ENCODE measurements at regions not wholly inside any gene's neighbourhood (a gene's known extent, or its start where the extent isn't known, plus 50 kb on each side); places are given as distances from the start of the nearest gene placed in this dataset.

DNA sequence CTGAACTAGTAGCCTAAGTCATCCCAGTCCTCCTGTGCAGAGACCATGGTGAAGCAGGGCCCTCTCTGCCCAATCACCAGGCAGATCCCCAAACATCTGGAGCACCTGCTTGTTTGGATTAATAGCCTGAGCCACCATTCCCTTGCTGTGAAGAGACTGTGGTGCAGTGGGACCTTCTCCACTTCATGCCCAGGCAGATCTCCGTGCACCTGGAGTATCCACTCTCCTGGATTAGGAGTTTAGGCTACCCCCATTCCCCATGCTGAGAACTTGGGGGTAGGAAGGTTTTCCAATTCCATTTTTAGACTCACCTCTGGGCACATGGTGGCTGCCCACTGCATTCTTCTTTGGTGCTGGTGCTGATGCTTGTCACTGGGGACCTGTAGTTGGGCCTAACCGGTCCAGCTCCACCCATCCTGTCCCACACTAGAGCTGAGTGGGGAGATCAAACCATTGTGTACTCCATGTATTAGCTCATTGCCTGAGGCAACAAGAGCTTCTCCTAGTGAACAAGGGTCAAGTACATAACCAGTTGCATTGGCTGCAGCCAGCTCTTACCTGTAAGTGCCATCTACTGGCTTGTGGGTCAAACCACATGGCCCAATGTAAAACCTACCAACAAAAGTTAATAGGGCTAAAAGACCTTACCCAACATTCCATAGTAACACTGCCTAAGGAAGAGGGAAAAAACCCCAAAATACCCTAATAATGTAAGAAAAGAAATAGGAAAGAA lies 382.5 kb upstream of the CBLB start:
- DNase-seq (ENCODE audit: low read depth in 2 of 3, low spot score in 2 of 3), result no peak

DNA sequence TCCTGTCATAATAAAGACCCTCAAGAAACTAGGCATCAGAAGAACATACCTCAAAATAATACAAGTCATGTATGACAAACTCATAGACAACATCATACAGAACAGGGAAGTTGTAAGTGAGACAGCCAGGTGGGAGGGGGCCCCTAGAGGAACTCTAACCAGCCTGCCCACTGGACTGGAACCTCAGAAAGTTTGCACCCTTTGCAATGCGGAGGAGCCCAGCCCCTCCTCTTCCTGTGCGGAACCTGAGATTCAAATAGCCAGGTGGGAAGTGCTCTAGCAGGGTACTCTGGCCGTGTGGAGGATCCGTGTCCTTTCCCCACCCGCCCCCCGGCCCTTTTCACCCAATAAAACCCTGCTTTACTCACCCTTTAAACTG lies 387.0 kb upstream of the CBLB start:
- peak in 1 of 3 donors; percentile 0 for DNase-seq (ENCODE audit: low read depth in 2 of 3, low spot score in 2 of 3)

DNA sequence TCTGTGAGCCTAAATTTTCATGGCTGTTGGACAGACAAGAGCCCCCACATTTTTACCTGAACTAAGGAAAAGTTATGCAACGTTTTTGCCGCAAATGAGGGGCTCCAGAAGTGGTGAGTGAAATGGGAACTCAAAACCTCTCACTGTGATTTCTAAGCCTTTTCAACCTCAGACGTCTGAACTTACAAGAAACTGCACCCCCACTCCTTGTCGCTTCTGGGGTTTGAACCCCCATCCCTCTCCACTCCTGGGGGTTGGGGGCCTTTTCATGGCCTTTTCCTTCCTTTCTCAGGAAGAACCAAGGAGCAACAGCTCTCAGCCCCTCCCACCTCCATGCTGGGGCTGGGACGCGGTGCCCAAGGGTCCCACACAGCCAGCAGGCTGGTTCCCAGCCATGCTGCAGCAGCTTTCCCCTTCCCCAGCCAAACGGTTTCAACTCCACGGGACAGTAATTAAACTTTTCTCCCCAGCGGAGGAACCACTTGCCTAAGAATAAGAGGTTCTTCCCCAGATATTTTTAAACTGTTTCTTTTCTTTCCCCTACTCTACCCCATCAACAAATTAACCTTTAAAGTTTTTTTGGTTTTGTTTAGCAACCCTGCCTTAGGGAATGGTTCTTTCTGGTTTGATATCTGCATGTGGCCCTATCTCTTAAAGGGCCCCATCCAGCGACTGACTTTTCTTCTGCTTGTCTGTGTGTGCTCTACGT lies 387.6 kb upstream of the CBLB start:
- DNase-seq (ENCODE audit: low read depth in 2 of 3, low spot score in 2 of 3), result no peak

DNA sequence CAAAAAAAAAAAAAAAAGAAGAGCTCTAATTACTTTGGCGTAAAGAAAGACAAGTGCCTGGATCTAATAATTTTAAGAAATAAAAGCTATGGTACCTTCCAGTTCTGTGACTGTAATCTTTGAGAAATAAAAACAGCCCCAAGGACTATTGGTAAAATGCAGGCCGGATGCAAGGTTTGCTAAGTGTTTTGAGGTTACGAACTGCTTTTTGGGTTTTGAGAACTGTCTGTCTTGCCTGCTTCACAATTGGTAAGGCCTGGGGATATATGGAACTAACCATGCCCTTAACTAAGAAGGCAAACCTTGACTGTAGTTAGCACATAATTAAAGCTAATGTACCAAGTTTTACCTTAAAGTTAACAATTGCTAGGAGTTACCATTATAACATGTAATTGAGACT lies 388.4 kb upstream of the CBLB start:
- DNase-seq (ENCODE audit: low read depth in 2 of 3, low spot score in 2 of 3), result no peak

DNA sequence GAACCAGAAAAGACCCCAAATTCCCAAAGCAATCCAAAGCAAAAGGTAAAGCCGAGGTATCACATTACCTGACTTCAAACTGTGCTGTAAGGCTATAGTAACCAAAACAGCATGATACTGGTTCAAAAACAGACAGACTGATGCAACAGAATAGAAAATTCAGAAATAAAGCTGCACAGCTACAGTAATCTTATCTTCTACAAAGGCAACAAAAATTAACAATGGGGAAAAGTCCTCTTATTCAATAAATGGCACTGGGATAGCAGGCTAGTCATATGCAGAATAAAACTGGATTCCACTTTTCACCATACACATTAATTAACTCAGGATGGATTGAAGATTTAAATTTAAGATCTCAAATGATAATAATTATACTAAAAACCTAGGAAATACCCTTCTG lies 392.6 kb upstream of the CBLB start:
- no peak for DNase-seq (ENCODE audit: low read depth in 2 of 3, low spot score in 2 of 3)

DNA sequence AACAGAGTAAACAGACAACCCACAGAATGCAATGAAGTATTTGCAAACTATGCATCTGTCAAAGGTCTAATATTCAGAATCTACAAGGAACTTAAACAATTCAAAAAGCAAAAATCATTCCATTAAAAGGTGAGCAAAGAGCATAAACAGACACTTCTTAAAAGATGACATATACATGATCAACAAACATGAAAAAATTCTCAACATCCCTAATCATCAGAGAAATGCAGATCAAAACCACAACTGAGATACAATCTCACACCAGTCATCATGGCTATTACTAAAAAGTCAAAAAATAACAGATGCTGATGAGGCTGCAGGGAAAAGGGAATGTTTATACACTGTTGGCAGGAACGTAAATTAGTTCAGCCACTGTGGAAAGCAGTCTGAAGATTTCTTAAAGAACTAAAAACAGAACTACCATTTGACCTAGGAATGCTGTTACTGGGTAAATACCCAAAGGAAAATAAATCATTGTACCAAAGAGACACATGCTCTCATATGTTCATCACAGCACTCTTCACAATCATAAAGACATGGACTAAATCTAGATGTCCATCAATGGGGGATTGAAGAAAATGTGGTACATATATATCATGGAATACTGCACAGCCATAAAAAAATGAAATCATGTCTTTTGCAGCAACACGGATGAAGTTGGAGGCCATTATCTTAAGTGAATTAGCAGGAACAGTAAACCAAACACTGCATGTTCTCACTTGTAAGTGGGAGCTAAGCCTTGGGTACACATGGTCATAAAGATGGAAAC lies 393.3 kb upstream of the CBLB start:
- DNase-seq (ENCODE audit: low read depth in 2 of 3, low spot score in 2 of 3), result no peak

DNA sequence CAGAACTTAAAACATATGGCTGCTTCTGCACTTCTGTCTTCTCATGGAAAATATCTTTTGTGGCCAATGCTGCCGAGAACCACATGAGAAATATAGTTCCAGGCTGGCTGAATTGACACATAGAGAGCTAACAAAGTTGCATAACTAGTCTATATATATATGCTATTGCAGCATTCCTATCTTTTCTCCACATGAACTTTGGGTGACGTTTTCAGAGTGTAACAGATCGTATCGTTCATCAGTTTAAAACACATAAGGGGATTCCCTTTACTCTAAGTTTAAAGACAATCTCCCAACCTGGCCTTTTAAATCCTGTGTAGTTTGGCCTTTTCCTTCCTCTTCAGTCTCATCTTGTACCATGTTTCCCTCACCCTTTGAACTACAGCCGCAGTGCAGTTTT lies 394.2 kb upstream of the CBLB start:
- DNase-seq (ENCODE audit: low read depth in 2 of 3, low spot score in 2 of 3), result no peak

DNA sequence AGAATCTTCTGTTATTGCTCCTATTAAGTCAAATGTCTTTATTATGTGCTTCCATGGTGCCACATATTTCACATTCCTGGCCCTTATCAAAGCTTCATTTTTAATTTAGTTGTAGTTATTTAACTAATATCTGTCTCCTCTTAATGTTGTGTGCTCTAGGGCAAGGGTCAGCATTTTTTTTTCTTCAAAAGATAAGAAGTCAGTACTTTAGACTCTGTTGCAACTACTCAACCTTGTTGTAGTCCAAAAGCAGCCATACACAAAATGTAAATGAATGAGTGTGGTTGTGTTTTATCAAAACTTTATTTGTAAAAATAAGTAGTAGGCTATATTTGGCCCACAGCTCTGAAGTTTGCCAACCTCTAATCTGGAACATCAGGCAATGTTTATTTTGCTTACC lies 394.7 kb upstream of the CBLB start:
- DNase-seq (ENCODE audit: low read depth in 2 of 3, low spot score in 2 of 3), result no peak

DNA sequence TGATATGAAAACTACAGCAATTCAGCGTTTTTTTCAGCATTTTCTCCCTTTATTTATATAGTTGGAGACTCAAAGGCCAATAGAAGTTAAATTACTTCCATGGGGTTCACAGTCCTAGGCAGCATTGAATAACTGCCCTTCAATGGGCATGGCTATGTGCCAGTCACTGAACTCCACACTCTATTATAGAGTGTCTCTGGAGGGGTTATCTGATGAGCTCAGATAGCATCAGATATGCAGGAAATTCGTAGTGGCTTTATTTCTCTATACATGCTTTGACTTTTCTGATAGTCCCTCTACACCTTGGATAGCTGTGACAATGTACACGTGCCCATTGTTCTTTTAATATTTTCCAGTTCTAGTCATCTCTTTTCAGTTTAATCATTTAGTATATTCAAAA lies 396.9 kb upstream of the CBLB start:
- no peak for DNase-seq (ENCODE audit: low read depth in 2 of 3, low spot score in 2 of 3)

DNA sequence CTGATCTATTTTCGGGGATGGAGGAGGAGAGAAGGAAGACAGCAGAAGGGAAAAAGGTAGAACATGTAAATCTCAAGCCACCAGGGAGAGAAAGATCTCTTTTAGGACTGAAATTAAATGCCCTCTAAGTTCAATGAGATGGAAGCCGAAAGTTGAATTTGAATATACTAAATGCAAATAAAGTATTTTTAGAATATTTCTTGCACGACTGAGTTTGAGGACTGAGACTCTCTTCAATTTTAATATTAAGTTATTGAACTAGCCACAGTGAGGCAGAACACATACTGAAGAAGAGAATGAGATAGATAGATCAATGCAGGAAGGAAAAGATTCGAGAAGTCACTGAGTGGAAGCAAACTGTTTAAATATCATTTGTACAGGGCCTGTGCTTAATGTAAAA lies 399.9 kb upstream of the CBLB start:
- no peak for DNase-seq (ENCODE audit: low read depth in 2 of 3, low spot score in 2 of 3)

DNA sequence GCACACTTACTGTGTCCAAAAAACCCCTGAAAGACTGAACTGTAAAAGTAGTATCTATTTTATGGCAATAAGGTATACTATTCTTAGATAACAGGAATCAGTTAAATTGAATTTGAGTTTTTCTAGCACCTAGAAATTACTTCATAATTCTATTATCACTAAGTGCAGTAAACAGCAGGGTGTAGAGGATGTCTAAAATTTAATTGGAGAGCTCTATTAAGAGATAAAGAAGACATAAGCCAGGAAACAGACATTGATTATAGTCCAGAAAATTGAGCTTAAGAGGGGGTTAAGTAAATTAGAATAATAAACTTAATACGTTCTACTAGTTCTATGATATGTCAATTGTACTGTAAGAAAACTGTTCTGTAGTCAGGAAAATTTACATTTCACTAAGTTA lies 403.5 kb upstream of the CBLB start:
- DNase-seq (ENCODE audit: low read depth in 2 of 3, low spot score in 2 of 3), result no peak

DNA sequence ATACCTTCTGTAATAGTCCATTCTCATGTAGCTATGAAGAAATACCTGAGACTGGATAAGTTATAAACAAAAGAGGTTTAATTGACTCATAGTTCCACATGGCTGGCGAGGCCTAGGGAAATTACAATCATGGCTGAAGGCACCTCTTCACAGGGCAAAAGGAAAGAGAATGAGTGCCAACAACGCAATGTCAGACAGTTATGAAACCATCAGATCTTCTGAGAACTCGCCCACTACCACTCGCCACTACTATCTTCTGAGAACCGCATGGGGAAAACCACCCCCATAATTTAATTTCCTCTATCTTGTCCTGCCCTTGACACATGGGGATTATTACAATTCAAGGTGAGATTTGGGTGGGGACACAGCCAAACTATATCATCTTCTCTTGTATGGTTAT lies 406.8 kb upstream of the CBLB start:
- DNase-seq (ENCODE audit: low read depth in 2 of 3, low spot score in 2 of 3), result no peak

DNA sequence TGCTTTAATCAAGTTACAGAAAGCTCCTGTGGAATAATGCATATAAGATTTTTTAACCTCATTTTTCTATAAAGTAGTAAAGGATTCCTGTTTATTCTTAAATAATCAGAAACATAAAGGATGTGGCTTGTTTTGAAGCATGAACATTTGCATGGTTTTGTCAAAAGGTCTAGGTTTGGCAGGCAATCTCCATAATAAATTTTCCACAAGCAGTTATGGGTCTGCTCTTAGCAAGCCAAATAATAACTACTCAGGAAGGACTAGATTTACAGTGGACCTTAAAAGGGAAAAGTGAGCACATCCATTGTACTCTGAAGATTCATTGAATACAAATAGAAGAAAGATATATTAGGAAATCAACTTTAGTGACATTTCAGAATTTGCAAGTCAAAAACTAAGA lies 407.3 kb upstream of the CBLB start:
- no peak for DNase-seq (ENCODE audit: low read depth in 2 of 3, low spot score in 2 of 3)

DNA sequence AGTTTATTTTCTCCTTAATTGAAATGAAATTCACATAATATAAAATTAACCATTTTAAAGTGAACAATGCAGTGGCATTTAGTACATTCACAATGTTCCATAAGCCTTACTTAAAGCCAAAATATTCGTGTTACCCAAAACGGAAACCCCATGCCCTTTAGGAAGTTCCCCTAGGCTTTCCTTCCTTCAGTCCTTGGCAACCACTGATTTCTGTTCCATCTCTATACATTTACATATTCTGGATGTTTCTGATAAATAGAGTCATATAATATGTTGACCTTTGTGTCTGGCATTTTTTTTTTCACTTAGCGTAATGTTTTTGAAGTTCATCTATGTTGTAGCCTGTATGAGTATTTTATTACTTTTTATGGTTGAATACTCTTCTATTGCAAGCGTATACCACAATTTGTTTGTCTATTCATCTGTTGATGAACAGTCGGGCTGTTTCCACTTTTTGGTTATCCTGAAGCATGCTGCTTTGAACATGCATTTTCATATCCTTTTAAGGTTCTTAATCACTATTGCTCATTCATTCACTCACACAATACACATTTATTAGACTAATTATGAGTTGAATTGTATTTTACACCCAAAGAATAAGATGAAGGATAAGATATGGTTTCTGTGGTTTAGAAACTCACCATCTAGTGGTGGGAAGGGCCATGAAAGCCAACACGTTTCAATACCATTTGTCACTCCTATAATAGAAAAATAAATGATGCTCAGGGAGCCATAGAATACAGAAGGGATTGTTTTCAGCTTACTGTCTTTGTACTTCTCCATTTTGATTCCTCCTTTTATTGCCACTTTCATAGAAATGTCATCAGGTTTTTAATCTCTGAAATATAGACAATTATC lies 408.2 kb upstream of the CBLB start:
- no peak for DNase-seq (ENCODE audit: low read depth in 2 of 3, low spot score in 2 of 3)

DNA sequence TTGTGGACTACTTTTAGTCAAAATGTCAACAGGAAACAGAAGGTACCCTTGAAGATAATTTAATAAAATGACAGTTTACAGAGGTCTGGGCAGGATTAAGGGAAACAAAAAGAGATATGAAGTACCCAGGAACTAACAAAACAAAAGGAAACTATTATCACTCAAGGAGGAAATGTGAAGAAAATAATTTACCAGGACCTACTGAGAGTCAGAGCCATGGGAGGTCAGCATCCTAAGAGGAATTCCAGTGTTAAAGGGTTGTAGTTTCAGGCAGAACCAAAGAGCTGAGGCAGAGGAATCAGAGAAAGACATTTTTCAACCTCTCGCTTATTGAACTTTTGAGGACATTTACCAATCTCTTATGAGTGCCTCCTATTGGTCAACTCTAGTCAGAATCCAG lies 408.9 kb upstream of the CBLB start:
- DNase-seq (ENCODE audit: low read depth in 2 of 3, low spot score in 2 of 3), result no peak

DNA sequence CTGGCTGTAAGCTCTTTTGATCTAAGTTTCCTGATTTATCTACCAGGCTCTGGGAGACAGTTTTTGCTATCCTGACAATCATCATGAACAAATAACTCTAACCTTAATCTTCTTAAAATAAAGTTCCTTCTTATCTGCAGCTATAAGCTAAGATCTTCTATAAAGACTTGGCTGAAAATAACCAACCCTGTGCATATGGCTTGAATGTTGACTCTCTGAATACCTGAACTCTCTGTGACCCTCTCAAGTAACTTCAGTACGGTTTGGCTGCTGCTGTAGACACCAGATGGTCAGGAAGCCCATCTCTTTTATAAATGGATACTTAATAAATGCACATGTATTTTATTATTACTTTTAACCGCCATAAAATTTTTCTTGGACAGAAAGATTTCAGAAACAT lies 412.4 kb upstream of the CBLB start:
- DNase-seq (ENCODE audit: low read depth in 2 of 3, low spot score in 2 of 3), result no peak

DNA sequence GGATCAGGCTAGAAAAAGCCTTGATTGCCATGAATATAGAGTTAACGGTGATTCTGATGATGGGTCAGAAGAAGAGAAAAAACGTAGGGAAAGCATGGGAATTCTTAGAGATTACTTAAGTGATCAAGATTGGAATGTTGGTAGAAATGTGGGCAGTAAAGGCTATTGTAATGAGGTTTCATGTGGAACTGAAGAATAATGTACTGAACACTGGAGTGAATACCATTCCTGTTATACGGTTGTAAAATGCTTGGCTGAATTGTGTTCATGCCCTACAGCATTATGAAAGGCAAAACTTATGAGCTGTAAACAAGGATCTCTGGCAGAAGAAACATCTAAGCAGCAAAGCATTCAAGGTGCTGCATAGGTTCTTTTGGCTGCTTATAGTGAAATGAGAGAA lies 414.1 kb upstream of the CBLB start:
- DNase-seq (ENCODE audit: low read depth in 2 of 3, low spot score in 2 of 3), result no peak

DNA sequence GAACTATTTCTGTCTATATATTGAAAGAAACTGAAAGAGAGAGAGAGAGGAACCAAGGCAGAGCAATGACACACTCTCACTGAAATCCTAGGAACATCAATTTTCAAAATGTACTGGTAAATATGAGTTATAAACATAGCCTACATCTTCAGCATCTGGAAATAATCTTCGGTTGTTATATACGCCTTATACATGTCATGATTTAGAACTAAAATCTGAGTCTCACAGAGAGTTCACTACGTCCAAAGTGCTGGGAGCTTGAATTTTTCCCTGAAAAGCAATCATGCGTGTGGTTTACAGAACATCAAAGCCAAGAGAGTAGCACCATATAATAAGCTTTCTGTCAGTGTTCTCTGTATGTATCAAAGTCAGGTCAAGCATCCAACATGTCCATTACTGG lies 420.0 kb upstream of the CBLB start:
- no peak for DNase-seq (ENCODE audit: low read depth in 2 of 3, low spot score in 2 of 3)

DNA sequence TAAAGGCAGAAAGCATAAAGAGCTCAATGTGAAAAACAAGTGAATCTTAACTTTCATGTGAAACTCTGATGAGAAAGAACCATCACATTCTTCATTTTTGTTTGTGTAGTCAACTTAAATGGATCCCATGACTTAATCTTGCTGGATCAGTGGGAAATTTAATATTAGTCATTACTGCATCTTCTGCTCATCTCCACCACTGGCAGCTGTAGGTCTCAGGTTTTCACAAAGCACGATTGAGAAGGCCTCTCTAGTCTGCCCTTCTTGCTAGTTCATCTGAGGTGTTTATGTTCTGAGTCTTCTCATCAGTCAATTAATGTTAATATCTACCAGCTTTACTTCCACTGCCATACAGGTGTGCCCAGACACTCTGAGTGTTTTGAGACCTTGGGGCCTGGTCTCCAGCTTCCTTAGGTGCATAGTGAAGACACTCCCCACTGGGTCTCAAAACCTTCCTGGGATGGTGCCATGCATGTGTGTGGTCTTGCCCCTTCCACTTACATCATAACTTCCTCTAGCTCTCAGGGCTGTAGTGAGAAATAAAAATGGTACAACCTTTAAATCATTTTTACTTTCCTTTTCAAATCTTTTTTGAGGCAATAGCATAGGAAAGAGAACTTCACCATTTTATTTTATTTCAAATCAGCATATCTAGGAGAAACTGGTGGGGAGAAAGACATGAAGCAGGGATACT lies 421.6 kb upstream of the CBLB start:
- peak in 1 of 3 donors; percentile 35 for DNase-seq (ENCODE audit: low read depth in 2 of 3, low spot score in 2 of 3)

DNA sequence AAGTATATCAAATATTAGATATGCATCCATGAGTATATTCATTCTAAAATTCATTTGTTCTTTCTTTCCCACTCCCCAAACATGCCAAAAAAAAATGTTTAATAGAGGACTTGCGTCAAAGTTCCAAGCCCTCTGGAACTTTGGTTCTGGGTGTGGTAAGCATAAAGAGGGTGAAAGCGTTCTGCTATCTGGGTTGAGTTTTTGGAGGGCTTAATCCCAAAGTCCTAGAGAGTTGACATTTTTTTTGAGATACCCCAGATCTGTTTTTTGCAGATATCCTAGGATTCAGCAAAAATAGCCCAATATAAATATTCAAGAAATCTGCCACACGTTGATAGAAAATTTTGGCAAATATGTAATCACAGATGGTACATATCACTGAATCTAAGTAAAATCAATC lies 424.3 kb upstream of the CBLB start:
- DNase-seq (ENCODE audit: low read depth in 2 of 3, low spot score in 2 of 3), result no peak
